Stomach (tissue), 4 donors: ENCODE measurements at regions not wholly inside any gene's neighbourhood (a gene's known extent, or its start where the extent isn't known, plus 50 kb on each side); places are given as distances from the start of the nearest gene placed in this dataset.

ENCODE experiments used
- CTCF ChIP-seq, 7 experiments: fragments of 450-650 bp in 4 of 7; fragments of 200-600 bp in 3 of 7; sonication (generic) in 3 of 7; IDR thresholded peaks; one replicate each; pipeline ENCODE4 v1.5.1; 2016 to 2019; ENCODE audit warnings: antibody characterized with exemption in 7 of 7, control low read depth in 2 of 7, mild to moderate bottlenecking in 1 of 7
- EP300 ChIP-seq: sonication (generic); formaldehyde crosslinking; IDR thresholded peaks from one replicate; pipeline ENCODE4 v1.6.1; 2017; ENCODE audit warnings: antibody characterized with exemption
- POLR2AphosphoS5 ChIP-seq, 3 donors: sonication (generic); formaldehyde crosslinking; IDR thresholded peaks; one replicate each; pipeline ENCODE4 v1.6.1; 2016; ENCODE audit warnings: antibody characterized with exemption in 3 of 3

- TF ChIP-seq POLR2AphosphoS5 (IDR thresholded peaks at IDR 0.05) (no peak), CTCF (IDR thresholded peaks at IDR 0.05) (no peak), EP300 (no peak)
Observed at GRCh38 chr1:192104852-192105251, 53.4 kb upstream of the RGS18 start.
